Stimulated activated CD8-positive, alpha-beta memory T cell treated with anti-CD3 and anti-CD28 coated beads, Interleukin-12 subunit alpha, Interleukin-12 subunit beta, amount 100 ng/mL, for 1 hour (primary cell): ENCODE measurements at regions not wholly inside any gene's neighbourhood (a gene's known extent, or its start where the extent isn't known, plus 50 kb on each side); places are given as distances from the start of the nearest gene placed in this dataset.
A peak's percentile ranks its signal among the peaks of the same experiment; 100 is the strongest.

ENCODE experiments used
- DNase-seq: peaks from one replicate; pipeline ENCODE4 v3.0.0-alpha.2; 2020; ENCODE audit warnings: low read depth

DNA sequence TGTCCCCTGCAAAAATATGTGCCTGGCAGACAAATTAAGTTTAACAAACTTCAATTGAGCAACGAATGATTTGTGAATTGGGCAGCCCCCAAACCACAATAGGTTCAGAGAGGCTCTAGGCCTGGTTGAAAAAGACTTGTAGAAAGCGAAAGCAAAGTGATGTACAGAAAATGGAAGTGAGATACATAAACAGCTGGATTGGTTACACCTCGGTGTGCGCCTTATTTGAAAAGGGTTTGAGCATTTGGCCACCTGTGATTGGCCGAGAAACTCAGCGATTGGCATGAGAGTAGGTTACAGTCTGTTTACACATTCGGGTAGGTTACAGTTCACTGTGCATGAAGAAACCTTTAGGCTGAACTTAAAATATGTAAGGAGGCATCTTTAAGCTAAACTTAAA is 136.9 kb downstream of the CD83 start:
- no peak for DNase-seq

DNA sequence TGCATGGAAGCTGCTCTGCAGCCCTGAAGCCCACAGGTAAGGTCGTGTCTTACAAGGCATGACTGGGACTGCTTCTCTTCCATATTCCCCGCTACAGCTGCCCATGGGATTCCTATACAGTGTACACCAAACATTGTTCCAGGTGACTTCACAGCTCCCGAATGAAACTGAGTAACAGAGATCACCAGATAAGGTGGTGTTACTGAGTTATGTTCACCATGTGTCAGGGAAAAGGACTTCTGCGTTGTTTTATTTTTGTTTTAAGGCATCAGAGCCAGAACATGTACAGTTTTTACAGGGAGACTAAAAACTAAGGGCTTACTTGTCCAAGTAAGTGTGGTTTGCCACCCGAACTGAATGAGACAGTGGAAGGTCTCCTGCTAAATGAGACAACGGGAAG is 138.3 kb downstream of the CD83 start:
- no peak for DNase-seq

DNA sequence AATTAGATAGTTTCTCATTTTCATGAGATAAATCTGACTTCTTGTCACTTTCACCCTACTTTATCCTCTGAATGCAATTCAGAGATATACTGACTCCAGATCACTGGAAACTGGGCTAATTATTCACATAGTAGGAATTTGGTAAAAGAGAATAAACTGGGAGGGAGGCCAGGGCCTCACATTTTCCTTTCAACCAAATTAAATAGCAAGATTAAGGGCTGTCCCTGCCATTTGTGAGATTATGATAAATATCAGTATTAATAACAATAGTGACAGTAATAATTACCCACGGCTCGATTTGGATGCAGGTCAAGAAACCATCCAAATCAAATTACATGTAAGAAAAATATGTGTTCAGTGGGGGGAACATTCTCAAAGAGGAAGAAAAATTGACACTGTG is 140.5 kb downstream of the CD83 start:
- DNase-seq, result no peak

DNA sequence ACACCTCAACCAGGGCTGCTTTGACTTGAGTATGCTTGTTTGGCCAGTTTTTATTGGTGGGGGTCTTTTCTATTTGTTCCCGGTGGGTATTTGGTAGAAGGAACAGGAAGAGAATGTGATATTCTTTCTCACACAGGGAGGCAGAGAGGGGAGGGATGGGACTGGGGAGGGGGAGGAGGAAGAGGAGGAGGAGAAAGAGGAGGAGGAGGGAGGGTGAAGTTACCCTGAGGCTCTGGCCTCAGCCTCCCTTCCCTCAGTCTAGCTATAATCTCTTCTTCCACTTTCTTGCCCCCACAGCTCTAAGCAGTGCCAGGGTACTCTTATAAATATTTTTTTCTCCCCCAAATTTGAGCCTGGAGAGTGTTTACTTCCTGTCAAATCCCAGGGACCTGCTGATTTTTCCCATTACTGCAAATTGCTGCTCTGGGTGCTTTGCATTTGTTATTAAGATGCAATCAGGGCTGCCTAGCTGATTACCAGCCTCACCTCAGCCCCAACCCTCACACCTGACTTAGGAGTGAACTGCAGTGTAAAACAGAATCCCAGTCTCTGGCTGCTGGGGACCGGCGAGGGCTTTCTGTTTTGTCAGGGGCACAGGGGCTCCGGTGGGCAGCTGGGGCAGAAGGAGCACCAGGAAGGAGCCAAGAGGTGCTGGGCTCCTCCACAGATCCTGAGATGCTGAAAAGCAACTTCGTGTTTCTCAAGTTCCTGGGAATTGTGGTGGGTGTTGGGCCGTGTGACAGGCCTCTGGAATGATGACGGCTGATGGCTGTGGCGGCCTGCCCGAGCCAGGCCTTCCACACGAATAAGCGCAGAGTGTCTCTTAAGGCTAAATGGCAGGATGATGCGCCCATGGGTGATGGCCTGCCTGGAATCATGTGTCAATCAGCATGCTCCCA is 141.4 kb downstream of the CD83 start:
- DNase-seq, result no peak

DNA sequence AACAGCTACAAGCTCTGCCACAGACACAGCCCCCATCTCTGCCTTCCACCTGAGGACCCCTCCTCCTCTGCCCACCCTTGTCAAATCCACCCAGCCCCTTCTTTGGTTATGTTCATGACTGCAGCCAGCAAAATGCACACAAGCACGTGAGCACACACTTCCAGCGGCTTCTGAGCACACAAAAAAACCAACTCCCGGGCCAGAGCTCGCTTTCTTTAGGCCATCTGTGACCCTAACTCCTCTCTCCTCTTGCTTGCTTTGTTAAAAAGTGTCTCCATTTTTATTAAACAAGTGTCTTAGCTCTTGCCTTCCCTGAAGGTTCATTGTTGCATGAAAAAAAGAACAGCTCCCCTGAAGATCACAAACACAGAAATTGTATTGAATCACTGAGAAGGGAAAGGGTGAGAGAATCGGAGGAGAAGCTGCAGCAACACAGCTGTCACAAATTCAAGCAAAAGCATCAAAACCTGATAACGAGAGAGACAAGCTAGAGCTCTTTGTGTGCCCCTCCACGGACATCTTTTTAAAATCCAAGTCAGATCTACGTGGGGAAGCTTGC is 142.1 kb downstream of the CD83 start:
- no peak for DNase-seq

DNA sequence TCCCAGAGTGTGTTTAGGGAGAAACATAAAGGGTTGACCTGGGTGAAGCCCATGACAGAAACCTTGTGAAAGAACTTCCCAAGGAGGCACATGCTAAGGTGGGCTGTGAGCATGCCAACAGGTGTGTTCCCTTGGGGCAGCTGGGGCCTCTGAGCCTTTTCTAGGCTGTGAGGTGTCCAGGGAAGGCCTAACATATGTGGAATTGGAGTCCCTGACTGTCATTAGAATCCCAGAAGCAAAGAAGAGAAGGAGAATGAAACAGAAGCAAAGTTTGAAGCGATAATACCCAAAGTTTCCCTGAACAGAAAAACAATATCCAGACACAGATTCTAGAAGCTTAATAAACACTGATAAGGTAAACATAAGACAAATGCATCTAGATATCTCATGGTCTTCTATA is 143.3 kb downstream of the CD83 start:
- DNase-seq, result no peak

GRCh38 chr6:14263881-14264424 is 146.4 kb downstream of the CD83 start:
- DNase-seq, result no peak

GRCh38 chr6:14265049-14266021 is 147.8 kb downstream of the CD83 start:
- no peak for DNase-seq

DNA sequence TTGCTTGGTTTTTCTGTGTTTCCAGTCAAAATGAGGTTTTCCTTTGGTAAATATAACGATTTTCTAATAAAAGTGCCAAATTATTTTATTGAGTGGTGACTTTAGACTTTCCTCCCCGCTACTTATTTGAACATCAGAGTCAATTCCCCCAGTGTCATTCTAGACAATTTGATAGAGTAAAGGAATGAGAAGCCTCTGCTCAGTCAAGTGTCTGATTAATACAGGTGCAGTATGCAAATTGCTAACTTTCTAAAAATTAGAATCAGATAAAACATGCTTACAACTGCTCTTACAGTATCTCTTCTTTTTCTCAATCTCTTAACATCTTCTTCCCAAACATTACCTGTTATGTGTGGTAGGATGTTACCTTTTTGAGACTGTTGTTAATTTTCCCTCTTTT is 148.7 kb downstream of the CD83 start:
- no peak for DNase-seq

DNA sequence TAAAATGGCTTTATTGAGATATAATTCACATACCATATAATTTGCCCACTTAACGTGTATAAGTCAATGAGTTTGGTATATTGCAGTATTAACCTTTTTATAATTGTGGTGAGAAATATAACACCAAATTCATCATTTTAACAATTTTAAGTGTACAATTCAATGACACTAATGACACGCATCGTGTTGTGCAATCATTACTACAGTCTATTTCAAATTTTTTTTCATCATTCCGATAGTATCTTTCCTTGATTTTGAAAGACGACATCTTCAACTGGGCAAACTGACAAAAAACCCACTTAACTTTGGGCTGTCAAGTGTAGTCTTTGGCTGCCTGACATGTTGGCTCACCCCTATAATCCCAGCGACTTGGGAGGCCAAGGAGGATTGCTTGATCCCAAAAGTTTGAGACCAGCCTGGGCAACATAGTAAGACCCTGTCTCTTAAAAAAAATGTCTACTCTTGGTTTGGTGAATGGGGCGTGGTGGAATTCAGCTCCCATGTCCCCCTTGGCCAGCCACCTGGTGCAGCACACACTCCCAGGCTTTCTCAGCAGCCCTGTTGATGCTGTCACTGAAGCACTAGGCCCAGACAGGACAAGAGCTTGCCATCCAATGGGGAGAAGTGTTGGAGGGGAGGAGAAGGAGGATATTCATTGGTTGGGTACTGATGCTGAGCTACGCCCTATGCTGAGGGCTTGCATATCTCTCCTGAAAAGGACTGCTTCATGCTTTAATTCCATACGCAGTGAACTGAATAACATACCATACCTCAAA is 150.5 kb downstream of the CD83 start:
- DNase-seq, result no peak

GRCh38 chr6:14269436-14269835 is 151.9 kb downstream of the CD83 start:
- no peak for DNase-seq

DNA sequence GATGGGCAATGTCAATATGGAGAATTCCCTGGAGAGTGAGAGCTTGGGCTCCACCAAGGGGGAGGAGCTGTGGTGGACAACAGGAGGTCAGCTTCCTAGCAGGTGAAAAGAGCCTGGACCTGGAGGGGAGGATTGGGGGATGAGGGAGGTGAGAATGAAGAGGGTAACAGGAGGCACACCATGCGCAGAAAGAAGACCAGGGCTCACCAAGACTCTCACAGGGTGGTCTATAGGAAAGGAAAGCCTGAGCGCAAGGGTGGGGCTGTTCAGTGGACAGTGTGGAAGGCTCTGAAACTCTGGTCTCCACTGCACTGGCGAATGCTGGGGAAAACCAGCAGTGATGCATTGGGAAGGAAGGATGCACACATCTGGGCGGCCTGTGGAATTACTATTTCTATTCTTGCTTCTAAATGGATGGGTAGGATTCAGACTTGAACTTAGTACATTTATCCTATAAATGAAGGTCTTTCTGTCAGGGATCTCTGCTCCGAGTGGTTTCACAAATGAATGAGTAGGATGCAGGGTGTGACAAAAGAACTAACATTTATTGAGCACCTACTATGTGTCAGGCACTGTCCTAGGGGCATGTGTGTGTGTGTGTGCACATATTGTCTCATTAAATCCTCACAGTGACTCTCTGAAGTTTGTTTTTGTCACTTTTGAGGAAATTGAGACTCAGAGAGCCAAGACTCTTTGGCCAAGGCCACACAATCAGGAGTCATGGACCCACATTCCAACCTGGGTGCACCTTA is 152.7 kb downstream of the CD83 start:
- no peak for DNase-seq

DNA sequence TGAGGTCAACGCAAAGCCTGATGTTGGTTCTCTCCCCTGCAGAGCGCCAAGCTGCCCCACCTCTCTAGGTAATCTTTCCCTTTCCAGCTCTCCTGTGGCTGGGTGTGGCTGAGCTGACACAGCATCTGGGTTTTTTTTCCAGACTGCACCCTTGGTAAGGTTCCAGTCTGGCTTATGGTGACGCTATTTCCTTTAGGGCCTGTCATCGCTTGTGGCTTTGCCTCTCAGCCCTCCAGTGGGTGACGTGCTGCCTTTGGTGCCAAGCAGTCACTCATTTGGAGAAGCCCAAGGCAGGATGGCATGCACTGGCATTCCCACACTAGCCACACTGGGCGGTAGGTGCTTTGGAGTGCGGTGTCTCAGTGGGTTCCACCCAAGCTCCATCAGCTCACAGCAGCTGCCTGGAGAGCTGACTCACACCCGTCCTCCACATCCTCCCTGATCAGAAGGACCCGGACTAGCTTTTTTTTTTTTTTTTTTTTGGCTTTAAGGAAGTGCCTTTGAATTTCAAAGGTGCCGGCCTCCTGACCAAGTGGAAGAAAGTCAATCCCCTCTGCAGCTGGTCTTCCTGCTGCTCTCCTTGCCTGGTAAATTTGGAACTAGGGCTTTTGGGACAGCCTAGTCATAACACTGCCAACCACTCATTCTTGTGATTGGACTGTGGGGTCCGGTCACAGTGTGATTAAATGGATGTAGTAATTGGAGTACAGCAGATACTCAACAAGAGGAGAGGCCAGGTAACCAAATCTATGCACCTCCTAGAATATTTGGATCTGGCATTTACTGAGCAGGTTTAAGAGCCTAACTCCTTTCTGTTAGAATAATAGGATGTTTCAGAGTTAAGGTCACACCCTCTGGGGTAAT is 153.6 kb downstream of the CD83 start:
- DNase-seq, result peak; percentile 7

DNA sequence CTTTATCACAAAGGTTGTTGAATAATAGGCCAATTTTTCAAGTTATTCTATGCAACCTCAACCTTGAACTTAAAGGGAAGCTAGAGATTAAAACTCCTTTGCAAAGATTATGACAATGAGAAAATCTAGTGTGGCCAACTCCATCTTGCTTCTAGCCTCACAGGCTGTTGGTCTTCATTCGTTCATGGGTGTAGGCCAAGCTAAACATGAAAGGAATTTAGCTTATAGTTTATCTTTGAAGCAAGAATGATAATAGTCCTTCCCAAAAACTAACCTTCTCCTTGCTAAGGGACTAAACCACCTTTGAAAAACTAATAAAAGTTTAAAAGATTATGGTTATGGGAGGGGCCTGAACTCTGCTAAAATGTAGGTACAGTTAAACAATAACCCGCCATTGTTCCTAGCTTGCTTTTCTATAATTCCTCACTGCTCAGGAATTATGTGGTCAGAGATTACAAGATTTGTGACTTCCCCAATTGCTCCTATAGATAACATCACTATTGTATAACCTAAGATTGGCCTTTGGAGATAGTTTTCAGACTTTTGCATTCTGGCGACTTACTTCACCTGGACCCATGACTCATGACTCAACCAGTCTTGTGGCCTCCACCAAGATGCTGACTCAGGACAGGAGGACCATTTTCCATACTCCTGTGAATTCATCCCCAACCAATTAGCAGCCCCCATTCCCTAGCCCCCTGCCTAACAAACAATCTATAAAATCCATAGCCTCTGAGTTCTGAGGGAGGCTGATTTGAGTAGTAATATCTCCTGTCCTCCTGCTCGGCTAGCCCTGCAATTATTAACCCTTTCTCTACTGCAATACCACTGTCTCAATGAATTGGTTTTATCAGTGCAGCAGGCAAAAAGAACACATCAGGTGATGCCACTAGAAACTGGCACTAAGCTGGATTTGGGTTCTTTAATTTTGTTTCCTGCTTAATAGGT is 154.5 kb downstream of the CD83 start:
- DNase-seq, result no peak

GRCh38 chr6:14272737-14273085 is 155.1 kb downstream of the CD83 start:
- no peak for DNase-seq

- DNase-seq, result no peak
Measured at GRCh38 chr6:14273191-14273590, 155.6 kb downstream of the CD83 start.

GRCh38 chr6:14274016-14274415 is 156.4 kb downstream of the CD83 start:
- DNase-seq, result no peak

DNA sequence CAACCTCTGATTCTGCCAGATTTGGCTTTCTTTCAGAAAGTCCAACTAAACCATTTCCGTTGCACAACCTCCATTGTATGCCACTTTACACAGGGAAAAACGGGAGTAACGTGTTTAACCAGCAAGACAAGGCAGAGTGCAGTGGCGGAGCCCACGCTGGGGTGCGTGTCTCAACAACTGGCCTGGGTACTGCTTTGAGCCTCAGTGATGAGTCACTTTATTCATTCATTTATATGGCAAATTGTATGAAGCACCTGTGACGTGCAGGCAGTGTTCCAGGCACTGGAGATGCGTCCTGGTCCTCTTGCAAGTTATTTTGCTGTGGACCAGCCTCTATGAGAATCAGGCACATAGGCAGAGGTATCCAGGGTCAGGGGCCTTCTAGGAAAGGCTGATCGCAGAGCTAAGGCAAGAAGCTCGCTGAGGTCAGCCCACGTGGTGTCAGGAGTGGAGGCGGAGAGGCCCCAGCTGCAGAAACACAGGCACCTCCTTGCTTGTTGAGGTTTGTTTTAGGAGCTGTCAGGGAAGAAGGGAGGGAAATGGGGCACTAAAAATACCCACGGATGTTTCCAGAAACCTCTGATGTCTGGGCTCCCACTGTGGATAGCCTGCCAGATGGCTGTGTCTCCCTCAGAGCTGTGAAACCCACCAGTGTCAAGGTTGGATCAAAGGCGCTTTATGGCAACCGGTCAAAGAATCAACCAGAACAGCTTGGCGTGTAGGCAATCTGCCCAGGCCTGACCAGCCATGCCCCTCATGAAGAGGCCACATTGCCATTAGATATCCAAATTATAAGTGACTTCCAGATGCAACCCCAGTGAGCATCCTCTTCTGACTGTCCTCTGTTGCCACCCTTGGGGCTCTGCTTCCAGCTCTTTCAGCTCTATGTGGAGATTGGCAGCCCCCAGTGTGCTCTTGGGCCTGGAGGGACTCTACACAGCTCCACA is 157.2 kb downstream of the CD83 start:
- DNase-seq, result no peak
